Raji (cell line): ENCODE measurements at regions not wholly inside any gene's neighbourhood (a gene's known extent, or its start where the extent isn't known, plus 50 kb on each side); places are given as distances from the start of the nearest gene placed in this dataset.

Source experiments
- POLR2A ChIP-seq: IDR thresholded peaks from 2 replicates; pipeline ENCODE4 v1.6.1; 2011; ENCODE audit warnings: low read depth, low read length, control low read depth; ENCODE audit not compliant: insufficient read depth

- TF ChIP-seq POLR2A = no peak
Measured at GRCh38 chr20:24818056-24818455, 131.0 kb upstream of the CST7 start.

- TF ChIP-seq POLR2A = no peak
Measured at GRCh38 chr20:24819331-24819965, 129.6 kb upstream of the CST7 start.

- no peak for TF ChIP-seq POLR2A
Measured at GRCh38 chr20:24820345-24820744, 128.7 kb upstream of the CST7 start.

- no peak for TF ChIP-seq POLR2A
Measured at GRCh38 chr20:24821391-24821790, 127.7 kb upstream of the CST7 start.

GRCh38 chr20:24823176-24823784 lies 125.8 kb upstream of the CST7 start:
- TF ChIP-seq POLR2A = no peak

- TF ChIP-seq POLR2A = no peak
Measured at GRCh38 chr20:24823989-24824693, 124.9 kb upstream of the CST7 start.

- TF ChIP-seq POLR2A = no peak
Measured at GRCh38 chr20:24825591-24825990, 123.5 kb upstream of the CST7 start.

GRCh38 chr20:24827603-24828295 lies 121.3 kb upstream of the CST7 start:
- no peak for TF ChIP-seq POLR2A

- TF ChIP-seq POLR2A = no peak
Measured at GRCh38 chr20:24828992-24829648, 119.9 kb upstream of the CST7 start.

- no peak for TF ChIP-seq POLR2A
Measured at GRCh38 chr20:24829649-24830370, 119.3 kb upstream of the CST7 start.

- no peak for TF ChIP-seq POLR2A
Measured at GRCh38 chr20:24830649-24831048, 118.4 kb upstream of the CST7 start.

- TF ChIP-seq POLR2A = no peak
Measured at GRCh38 chr20:24831232-24831631, 117.8 kb upstream of the CST7 start.

GRCh38 chr20:24832518-24832917 lies 116.6 kb upstream of the CST7 start:
- TF ChIP-seq POLR2A = no peak

GRCh38 chr20:24833592-24833991 lies 115.5 kb upstream of the CST7 start:
- TF ChIP-seq POLR2A = no peak

- no peak for TF ChIP-seq POLR2A
Measured at GRCh38 chr20:24834310-24834709, 114.8 kb upstream of the CST7 start.
